NCI-H748 treated with DMSO at 0.1 percent for 48 hours (cell line): ENCODE measurements at regions not wholly inside any gene's neighbourhood (a gene's known extent, or its start where the extent isn't known, plus 50 kb on each side); places are given as distances from the start of the nearest gene placed in this dataset.
"Not testable (repeated sequence)": the region's sequence is repeated elsewhere in the genome, so short reads cannot be mapped to it uniquely, and the experiment has no call there.

Source experiments
- DNase-seq: peaks from one replicate; lab custom pipeline; 2025; lab: John Stamatoyannopoulos, UW

GRCh38 chr17:53490447-53490968 lies 332.2 kb upstream of the KIF2B start:
- DNase-seq = no peak

DNA sequence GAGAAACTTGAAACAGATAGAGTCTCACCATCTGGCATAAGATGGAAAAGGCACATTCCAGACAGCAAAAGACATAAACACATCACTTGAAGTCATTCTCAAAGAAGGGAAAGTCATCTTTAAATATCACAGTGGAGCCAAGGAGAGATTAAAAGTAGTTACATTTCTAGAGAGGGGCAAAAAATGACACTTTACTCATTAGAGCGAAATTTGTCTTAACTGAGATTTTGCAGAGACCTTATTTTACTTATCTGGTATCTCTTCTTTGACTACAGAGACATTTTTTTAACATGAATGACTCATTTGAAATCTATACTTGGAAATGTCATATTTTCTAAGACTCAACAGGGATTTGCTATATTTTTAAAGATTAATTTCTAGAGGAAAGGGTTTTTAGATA lies 339.0 kb upstream of the KIF2B start:
- no peak for DNase-seq

GRCh38 chr17:53475002-53475401 lies 347.7 kb upstream of the KIF2B start:
- DNase-seq = no peak

- no peak for DNase-seq
These were observed 350.1 kb upstream of the KIF2B start for GRCh38 chr17:53472586-53472985.

DNA sequence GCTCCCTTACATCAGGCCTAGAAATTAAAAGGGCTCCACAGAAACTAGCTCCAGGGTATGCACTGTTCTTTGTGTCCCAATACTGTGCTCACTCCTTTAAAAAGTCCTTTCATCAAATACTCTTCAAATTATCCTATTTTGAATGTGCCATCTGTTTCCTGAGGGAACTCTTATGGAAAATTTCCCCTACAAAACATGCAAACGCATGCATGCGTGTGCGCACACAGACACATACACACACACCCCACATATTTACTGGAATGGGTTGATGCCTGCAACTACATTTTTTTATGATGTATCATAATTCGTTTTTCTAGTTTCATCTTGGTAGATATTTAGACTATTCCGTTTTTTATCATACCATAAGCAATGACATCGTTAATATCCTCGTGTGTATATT lies 351.2 kb upstream of the KIF2B start:
- DNase-seq = no peak

DNA sequence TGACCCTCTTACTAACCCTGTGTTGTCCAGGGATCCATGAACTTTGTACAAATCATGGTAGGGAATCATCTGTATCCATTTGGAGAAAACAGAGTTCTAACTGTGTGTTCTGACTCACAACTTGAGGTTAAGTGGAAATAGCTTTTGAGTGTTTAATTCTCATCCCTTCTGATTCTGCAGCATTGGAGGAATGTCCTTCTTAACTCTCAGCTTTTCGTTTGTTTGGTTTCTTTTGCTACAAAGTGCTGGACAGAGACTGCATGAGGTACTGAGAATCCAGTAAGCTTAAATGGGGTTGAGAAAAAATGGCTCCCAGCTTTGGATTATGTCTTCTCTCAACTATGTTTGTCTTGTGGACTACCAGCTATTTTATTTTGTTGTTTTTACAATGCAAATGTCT lies 352.1 kb upstream of the KIF2B start:
- DNase-seq = no peak

DNA sequence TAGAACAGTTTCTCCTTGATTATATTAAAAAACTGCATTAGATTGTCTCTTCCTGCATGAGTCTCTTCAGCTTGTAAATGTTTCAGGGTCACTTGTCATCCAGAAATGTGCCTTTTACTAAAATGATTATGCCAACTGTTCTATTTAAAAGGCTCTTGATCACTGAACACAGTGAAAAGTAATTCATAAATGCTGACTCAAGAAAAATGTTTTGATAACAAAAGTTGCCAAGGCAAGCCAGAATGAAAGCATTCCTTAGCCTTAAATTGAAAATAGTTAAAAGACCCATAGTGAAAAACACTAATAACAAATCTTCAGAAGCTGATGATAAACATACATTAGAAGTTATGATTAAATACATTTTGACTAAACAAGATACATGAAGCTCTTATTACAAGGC lies 356.0 kb upstream of the KIF2B start:
- DNase-seq = no peak

- DNase-seq = not testable (repeated sequence)
These were observed 358.3 kb upstream of the KIF2B start for GRCh38 chr17:53464396-53464795.

GRCh38 chr17:53463363-53463762 lies 359.4 kb upstream of the KIF2B start:
- no peak for DNase-seq

- no peak for DNase-seq
These were observed 360.3 kb upstream of the KIF2B start for GRCh38 chr17:53462393-53462811.

- DNase-seq = not testable (repeated sequence)
These were observed 366.8 kb upstream of the KIF2B start for GRCh38 chr17:53455943-53456342.

GRCh38 chr17:53454337-53454736 lies 368.4 kb upstream of the KIF2B start:
- DNase-seq = no peak

GRCh38 chr17:53449324-53449723 lies 373.4 kb upstream of the KIF2B start:
- no peak for DNase-seq

- DNase-seq = no peak
These were observed 393.8 kb upstream of the KIF2B start for GRCh38 chr17:53428913-53429312.

DNA sequence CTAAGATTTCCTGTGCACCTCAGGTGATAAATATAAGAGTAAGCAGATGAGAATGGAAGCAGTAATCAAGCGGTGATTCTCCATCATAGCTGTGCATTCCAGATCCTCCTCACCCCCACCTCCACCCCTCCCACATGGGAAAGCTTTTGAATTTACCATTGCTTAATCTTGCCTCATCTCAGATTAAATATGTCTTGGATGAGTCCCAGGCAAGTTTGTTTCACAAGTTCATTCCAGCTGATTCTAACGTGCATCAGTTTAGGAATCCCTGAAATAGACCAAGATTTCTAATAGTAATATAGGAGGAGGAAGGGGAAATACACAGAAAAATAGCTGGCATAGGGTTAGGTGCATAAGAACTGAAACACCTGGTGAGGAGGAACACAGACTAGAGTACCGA lies 396.2 kb upstream of the KIF2B start:
- no peak for DNase-seq

DNA sequence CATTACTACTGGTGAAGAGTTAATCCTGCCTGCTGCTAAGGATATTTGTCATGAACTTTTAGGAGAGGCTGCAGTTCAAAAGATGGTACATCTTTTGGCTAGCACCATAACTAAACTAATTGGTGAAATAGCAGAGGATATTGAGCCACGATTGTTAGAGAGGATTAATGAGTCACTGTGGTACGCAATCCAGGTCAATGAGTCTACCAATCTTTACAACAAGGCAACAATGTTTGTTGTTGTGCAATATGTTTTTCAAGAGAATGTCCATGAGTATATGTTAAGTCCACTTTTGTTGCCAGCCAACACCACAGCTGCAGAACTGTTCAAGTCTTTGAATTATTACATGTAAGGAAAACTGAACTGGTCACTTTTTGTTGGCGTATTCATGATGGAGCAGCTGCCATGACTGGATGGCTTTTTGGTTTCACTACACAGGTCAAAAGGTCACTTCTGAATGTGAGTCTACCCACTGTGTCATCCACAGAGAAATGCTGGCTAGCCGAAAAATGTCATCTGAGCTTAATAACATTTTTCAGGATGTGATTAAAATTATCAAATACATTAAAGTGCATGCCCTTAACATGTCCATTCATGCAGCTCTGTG lies 402.6 kb upstream of the KIF2B start:
- no peak for DNase-seq

- DNase-seq = no peak
These were observed 413.1 kb upstream of the KIF2B start for GRCh38 chr17:53409588-53409987.

DNA sequence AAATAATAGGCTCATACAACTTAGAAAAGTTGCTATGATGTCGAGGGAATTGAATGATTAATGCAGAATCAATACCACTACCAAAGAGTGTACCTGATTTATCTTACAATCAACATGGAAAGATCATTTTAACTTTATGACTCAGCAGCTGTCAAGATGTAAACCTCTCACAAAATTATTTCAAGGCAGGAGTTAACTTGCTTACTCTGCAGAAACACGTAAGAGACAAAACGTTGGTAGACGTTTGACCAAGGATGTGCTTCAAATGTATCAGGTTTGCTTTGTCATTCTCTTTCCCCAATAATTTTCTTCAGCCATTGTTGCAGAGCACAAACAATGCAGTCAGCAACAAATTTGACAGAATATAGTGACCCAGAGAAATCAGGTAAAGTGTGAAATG lies 415.8 kb upstream of the KIF2B start:
- no peak for DNase-seq

DNA sequence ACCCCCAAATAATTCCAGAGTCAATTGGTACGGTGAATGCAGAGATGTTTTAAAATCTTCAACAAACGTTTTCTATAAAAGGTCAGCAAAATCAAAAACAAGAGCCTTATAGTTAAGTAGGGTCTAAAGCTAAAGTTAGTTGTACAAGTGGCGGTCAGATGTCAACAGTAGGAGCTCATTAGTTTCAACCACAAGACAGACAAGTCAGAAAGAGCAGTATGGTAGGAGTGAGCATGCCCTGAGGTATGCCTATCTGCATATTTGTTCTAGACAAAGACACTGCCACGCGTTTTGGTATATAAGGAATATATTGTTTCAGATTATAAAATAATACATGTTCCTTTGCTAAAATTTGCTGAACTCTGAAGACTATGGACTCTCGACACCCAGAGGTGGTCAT lies 431.5 kb upstream of the KIF2B start:
- no peak for DNase-seq

- no peak for DNase-seq
These were observed 432.2 kb upstream of the KIF2B start for GRCh38 chr17:53390575-53390974.

- no peak for DNase-seq
These were observed 435.0 kb upstream of the KIF2B start for GRCh38 chr17:53387745-53388144.

- no peak for DNase-seq
These were observed 468.8 kb upstream of the KIF2B start for GRCh38 chr17:53353919-53354351.

GRCh38 chr17:53344778-53345177 lies 477.9 kb upstream of the KIF2B start:
- no peak for DNase-seq

DNA sequence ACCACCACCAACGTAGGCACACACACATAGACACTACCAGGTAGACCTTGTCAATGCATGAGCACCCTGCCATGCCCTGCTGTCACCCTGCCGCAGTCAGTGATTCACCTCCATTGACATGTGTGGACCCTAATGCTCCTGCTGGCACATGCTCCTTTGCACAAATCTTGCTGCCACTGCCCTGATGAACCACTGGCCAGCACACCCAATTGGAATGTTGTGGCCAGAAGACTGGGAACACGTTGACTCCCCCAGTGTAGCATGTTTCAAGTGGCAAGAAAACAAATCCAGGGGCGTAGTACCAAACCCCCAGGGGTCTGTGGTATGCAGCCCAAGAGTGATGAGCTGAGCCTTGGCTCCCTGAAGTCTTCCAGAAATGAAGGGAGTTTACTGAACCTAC lies 486.4 kb upstream of the KIF2B start:
- no peak for DNase-seq
